Fibroblast of skin of right biceps (primary cell): ENCODE measurements at regions not wholly inside any gene's neighbourhood (a gene's known extent, or its start where the extent isn't known, plus 50 kb on each side); places are given as distances from the start of the nearest gene placed in this dataset.

ENCODE experiments used
- DNase-seq: peaks from one replicate; pipeline ENCODE4 v3.0.0-alpha.2; 2013

DNA sequence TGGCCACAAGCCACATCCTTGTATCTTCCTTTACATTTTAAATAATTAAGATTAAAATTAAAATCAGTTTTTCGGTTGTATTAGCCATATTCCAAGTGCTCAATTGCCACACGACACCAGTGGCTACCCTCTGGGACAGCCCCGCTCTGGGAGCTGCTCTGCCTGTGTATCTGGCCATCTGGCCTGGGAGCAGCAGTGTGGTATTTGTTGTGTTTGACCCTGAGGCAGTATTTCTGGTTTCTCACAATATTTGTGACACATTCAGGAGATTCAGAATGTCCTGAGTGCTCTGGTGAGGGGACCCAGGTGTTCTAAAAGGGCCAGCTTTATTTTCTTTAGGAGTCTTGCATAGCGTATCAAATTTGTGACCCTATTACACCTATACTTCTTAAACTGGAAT, 179.0 kb downstream of the SUCLA2 start:
- DNase-seq, result no peak

DNA sequence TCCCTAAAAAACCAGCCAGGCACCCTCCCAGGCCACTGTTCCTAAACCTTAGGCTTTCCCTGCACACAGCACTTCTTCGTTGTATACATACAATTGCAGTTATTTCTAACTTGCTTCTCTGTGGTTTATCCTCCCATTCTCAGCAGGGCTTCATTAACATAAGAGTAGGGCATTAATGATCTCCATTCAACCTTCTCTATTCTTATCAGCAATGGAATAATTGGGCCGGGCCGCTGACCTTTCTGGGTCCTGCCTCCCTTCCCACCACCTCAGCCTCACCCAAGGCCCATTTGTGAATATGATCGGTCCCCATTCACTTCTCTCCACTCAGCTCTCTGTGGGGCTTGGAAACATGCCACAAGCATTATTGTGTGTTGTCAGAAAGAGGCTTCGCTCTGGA, 184.2 kb downstream of the SUCLA2 start:
- no peak for DNase-seq

DNA sequence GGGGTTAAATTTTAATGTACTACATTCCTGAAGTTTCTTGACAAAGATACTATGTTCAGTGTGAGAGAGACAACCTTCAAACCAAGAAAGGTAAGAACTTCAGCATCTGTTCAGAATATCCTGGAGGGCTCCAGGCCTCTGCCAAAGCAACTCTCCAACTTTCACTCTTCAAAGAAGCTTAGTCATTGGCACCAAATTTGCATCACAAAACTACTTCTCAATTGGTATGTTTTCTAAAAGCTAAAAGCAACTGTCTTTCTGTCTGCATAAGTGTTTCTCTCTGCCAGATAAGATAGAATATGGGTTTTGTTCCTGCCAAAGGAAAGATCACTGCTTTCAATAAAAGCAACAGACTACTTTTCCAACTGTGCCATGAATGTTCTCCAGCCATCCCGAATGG, 187.4 kb downstream of the SUCLA2 start:
- DNase-seq, result no peak

DNA sequence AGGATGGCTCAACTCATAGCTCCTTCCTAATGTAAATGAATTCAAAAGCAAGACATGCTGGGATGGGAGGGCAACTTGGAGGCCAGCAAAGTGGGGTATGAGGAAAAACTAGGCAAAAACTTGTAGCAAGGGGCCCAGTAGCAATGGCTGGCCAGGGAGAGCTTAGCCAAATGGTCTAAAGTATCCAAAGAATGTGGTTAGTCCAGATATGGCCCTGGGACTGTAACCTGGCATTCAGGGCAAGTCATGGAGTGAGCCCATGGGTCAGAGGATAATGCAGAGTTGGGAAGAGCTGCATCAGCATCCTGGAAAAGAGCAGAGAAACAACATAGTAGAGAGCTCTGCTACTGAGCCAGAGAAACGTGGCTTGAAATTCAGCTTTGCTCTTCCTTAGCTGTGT, 191.7 kb downstream of the SUCLA2 start:
- DNase-seq, result no peak

DNA sequence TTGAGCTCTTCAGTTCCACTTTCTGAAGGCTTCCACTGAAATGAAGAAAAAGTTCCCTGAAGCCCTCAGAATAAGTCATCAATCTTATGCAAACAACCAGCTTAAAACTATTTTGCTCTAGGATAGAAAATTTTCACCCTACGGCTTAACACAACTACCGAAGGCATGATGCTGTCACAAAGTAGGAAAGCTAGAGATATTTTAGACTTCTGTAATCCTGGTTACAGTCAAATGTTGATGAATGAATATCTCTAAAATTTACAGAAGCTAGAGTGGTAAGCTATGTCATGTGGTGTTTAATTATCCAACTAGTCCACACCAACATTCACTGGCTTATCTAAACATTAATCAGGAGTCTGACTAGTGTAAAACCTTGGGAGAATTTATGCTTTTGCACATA, 197.9 kb downstream of the SUCLA2 start:
- DNase-seq, result no peak

DNA sequence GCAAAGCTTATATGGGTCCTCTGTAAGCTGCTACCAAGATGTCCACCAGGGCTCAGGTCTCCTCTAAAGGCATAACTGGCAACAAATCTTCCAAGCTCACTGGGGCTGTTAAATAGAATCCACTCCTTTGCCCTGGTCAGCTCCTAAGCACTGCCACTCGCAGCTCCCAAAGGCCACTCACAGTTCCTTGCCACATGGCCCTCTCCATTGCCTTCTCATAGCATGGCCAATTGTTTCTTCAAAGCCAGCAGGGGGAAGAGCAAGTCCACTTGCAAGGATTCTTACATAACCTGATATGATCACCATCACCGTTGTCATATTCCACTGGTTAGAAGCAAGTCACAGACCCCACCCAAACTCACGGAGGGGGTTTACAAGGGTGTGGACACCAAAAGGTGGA, 199.5 kb downstream of the SUCLA2 start:
- no peak for DNase-seq

DNA sequence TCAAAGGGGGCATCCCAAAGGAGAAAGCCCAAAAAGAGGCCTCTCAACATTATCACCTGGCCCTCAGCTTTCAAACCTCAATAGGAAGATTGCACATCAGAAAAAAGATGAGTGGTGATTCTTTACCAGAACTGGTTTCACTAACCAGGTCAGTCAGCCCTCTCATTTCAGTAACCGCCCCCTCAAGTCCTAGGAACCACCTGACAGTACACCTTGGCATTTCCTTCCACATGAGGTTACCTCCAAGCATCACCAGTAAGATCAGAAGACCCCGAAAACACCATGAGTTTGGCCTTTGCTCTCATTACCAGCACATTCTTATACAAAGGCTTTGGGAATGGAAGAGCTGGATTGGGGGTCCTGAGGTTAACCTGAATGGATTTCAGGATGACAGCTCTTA, 200.5 kb downstream of the SUCLA2 start:
- no peak for DNase-seq

DNA sequence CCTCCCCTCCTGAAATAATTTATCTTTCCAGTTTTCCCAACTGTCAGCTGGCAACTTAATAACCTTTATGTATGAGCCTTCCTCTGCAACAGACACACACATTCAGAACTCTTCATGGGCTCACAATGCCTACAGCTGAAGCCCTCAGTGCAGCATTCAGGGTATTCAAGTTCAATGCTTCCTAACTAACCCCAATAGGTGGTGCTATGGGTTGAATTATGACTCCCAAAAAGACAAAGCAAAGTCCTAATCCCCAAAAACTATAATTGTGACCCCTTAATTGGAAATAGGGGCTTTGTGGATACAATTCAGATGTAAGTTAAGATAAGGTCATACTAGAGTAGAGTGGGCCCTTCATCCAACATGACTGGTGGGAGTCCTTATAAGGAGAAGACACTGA, 202.2 kb downstream of the SUCLA2 start:
- peak; percentile 26 for DNase-seq

DNA sequence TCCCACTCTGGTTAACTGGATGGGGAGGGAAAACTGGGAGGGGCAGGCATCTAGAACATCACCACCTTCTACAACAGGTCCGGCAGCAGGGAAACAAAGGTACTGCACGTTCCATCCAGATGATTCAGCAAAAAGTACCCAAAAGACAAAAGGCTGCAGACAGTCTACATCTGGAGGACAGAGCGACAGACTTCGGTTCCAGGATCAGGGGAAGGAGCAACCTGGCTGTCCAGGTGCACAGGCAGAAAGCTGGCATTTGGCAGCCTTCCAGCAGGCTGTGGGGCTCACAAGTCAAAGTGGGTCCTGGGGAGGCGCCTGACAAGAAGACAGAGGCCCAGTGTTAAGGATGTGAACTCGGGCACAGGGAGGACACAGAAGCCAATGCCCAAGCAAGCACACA, 202.9 kb downstream of the SUCLA2 start:
- no peak for DNase-seq

DNA sequence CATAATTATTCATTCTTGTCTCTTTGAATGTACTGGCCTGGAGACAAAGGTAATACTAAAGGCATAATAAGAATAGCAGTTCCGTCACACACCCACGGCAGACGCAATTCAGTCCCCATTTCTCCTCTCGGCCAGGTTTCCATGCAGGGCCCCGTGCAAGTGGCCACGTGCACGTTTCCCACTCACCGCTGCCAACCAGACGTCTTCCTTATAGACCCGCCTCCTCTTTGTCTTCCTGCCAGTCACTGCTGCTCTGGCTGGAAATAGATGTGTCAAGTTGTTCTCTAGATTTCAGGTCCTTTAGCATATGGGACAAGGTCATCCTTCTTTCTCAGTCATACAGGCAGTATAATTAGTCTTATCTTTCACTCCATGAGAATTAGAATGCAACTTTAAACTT, 204.3 kb downstream of the SUCLA2 start:
- DNase-seq, result no peak

DNA sequence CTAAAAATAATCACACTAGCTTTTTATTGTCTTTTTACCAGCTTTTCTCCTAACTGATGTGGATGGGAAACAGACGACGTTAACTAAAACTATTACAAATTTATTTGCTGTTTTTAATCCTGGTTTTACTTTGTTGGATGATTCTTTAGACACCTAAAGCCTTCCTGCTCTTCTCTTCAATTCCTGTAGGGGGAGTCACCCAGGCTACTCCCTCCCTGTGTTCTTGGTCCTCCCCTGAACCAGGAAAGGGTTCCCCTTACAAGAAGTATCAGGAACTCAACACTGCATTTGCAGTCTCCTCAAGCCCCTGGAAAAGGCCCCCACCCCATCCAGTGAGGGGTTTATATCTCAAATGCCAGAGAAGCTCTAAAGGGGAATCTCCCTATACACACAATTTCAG, 206.1 kb downstream of the SUCLA2 start:
- DNase-seq, result peak; percentile 22

DNA sequence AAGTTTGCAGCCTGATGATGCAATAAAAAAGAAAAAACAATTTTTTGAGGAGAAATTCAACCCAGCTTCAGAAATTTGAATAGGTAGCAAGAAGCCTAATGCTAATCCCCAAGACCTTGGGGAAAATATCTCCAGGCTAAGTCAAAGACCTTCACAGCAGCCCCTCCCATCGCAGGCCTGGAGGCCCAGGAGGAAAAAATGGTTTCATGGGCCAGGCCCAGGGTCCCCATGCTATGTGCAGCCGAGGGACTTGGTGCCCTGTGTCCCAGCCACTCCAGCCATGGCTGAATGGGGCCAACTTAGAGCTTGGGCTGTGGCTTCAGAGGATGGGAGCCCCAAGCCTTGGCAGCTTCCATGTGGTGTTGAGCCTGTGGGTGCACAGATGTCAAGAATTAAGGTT, 210.3 kb downstream of the SUCLA2 start:
- no peak for DNase-seq

DNA sequence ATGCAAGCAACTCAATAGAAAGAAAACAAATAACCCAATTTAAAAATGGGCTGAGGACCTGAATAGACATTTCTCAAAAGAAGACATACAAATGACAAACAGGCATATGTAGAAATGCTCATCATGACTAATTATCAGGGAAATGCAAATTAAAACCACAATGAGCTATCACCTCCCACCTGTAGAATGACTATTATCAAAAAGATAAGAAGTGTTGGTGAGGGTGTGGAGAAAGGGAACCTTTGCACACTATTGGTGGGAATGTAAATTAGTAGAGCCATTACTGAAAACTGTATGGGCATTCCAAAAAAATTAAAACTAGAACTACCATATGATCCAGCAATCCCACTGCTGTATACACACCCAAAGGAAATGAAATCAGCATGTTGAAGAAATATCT, 212.2 kb downstream of the SUCLA2 start:
- no peak for DNase-seq

DNA sequence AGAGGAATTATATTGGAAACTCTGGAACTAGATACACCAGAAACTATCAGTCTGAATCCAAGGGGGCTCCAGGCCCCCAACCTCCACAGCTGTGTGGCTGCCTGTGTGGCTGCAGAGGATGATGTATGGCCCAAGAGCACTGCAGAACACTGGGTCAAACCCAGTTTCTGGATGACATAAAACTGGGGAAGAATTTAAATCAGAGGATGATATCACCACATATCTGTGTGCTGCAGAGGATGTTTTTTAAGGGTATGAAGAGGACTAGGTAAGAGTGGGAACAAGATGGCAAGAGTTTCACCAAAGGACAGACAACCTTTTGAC, 226.4 kb downstream of the SUCLA2 start:
- DNase-seq, result no peak

DNA sequence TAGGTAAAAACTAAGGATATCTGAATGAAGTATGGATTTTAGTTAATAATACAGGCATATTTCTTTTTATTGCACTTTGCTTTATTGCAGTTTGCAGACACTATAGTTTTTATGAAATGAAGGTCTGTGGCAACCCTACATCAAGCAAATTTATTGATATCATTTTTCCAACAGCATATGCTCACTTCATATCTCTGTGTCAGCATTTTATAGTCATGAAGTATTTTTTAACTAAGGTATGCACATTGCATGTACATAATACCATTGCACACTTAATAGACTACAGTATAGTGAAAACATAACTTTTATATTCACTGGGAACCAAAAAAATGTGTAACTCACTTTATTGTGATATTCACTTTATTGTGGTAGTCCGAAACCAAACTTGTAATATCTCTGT, 236.3 kb downstream of the SUCLA2 start:
- DNase-seq, result no peak

DNA sequence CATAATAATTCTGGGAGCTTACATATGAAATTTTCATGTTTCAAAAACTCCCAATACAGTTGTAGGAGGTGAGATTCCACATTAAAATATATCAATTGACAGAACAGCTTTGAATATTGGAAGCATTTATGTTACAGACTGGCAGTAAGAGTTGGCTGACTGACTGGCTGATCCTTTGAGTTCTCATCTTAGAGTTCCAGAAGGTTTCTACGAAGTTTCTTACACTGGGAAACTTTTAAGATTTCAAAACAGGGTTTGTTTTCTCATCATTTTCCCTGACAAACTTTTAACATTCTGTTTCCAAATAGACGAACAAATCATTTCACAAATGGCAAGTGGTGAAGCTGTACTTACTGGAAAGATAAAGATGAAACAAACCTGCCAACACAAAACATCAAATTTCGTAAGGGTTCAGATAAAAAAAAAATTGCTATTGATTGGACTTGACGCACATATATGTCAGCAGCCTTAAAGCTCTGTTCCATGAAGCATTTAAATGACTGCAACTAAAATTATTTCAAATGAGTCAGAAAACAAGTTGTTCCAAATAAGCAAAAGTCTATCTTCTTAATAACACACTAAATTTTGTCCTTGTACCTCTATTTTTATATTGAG, 243.5 kb downstream of the SUCLA2 start:
- no peak for DNase-seq

DNA sequence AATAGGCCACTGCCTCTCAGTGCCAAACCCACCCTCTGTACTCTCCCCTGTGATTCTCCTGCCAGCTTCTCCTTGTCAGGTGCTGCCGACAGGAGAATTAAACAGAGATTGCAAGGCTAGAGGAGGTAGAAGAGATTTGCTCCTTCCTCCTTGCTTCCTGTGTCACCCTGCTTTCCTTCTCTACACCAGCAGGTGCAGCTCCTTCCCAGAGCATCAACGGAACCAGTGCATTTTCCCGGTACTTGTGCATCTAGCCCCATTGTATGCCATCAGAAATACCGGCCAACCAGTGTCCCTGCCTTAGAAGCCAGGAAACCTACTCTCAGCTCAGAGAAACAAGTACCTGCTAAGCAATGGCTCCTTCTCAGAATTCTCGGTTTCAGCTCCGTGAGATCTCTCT, 253.2 kb downstream of the SUCLA2 start:
- DNase-seq, result no peak

DNA sequence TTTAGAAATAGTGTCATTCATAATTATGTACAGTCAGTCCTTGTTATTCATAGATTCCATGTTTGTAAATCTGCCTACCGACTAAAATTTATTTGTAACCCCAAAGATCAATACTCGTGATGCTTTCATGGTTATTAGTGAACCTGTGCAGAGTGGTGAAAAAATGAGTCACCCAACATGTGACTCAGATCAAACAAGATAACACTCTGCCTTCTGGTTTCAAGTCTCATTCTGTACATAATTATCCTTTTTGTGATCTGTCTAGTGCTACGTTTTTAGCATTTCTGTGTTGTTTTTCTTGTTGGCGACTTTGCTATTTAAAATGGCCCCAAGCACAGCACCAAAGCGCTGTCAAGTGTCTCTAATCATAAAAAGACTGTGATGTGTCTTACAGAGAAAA, 274.7 kb downstream of the SUCLA2 start:
- no peak for DNase-seq

DNA sequence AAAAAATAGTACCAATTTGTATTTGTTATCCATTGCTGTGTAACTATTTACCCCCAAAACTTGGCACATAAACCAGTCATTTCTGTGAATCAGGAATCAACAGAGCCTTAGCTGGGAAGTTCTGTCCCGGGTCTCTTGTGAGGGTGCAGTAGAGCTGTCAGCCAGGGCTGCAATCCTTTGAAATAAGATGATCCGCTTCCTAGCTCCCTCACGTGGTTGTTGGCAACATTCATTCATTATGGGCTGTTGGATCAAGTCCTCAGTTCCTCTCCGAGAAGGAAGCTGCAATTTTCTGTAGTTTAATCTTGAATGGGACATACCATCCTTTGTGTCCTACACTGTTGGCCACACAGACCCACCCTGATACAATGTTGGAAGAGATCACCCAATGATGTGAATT, 277.2 kb downstream of the SUCLA2 start:
- no peak for DNase-seq

DNA sequence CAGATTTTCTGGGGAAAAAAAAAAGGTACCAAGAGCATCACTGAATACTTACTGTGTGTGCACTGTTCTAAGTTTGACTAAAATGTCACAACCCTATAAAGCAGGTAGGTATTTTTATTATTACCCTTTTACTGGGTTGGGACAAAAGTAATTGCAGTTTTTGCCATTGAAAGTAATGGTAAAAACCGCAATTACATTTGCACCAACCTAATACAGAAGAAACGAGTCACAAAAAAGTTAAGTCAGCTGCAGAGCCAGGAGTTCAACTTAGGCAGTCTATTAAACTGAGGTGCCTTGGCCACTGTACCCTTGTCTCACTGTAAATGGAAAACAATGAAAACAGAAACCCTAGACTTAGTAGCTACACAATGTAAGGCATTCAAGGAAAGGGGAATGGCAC, 281.9 kb downstream of the SUCLA2 start:
- no peak for DNase-seq

DNA sequence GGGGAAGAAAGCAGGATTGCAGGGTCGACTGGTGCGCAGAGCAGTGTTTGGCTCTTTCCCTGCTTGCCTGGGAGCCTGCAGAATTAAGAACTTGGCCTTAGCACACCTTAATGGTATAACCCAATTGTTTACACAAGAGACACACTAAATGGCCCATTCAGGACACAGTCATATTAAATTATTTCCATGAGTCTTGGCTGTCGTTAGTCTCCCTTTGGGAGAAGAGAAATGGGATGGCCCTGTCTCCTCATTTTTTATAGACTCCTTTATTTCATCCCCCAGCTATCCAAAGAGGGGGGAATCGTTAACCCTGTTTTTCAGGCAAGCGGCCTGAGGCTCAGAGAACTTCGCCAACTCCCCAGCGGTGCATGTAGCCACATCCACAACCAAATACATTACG, 282.5 kb downstream of the SUCLA2 start:
- DNase-seq, result no peak

DNA sequence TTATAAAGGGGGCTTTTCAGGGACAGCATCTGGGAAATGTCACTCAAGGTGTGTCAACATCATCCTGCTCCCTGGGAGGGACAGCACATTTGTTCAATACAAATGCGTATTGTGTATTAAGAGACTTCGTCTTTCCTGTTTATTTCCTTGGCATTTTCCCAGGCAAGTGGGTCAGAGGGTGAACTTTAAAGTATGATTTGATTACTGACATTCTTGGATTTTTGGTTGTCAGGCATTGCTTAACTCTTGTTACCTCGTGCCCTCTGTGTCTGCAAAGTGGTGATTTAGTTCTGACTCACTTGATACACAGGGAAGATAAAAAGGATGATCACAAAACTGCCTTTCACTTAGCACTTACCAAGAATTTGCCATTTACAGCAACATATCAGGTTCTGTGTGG, 292.7 kb downstream of the SUCLA2 start:
- peak; percentile 72 for DNase-seq

DNA sequence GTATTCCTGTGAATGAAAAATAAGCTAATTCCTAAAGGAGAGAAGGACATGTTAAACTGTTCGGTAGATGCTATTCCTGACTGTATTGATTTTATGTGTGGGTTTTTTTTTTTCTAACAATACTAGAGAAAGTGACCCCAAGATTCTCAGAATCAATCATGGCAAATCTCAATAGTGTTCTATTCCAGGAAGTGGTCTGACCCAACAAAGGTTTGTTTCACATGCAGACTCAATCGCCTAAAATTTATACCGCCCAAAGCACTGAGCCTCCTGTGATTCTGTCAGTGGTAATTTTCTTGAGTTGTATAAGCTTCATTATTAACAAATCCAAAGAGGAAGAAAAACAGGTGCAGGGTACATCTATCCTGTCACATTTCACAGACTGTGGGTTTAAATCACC, 293.7 kb downstream of the SUCLA2 start:
- no peak for DNase-seq

DNA sequence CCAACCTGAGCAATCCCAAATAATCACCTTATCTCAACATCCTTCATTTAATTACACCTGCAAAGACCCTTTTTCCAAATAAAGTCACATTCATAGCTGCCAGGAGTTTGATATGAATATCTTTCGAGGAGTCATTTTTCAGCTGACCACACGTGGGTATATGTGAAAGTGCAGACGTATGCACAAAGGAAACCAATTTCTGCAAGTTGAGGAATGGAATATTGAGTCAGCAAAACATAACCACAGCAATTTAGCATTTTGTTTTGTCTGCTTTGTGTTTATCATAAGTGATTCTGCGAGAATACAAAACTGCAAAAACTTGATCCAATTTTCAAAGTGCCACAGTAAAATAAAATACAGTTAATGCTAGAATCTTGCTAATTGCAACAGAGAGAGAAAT, 295.9 kb downstream of the SUCLA2 start:
- DNase-seq, result peak; percentile 12

DNA sequence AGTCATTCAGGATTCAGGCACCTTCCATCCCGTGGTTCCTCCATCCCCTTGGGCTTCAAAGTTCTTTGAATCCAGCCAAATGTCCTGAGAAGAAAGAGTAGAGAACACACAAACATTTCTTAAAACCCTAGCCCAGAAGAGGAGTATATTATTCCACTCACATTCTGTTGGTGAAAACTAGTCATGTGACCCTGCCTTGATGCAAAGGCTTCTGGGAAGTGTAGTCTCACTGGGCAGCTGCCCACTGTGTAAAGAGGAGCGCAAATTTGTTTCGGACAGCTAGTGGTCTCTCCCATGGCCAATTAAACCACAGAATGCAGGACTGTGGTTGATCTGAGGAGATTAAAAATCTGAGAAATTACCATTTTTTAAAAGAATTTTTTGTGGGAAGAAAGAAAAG, 304.4 kb downstream of the SUCLA2 start:
- DNase-seq, result no peak

DNA sequence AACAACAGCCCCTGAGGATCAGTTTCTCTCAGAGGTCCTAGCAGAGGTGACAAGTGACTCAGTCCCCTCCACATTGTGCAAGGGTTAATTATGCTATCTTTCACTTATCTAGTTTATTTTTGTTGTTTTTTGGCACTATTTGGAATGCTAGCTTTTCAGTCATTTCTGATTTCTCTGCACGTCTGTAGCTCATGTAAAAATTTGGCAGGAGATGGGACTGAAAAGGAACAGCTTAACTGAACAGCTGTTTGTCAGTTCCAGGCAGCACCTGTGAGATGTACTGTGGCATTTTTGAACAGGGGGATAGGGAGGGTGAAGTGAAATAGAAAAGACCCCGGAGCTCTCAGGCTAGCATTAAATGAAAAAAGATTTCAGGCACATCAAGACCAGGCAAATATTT, 313.5 kb downstream of the SUCLA2 start:
- no peak for DNase-seq
